HL-60/S4 treated with phorbol 12-myristate 13-acetate at 8.2 ng/mL for 4 days and 3 days (cell line): ENCODE measurements at regions not wholly inside any gene's neighbourhood (a gene's known extent, or its start where the extent isn't known, plus 50 kb on each side); places are given as distances from the start of the nearest gene placed in this dataset.
"Not testable (repeated sequence)": the region's sequence is repeated elsewhere in the genome, so short reads cannot be mapped to it uniquely, and the experiment has no call there.

Experiments
- in situ Hi-C: fragments of 300-500 bp; cut with MboI; formaldehyde crosslinking; loops from 2 replicates; pipeline ENCODE4 v1.15.0; 2022; ENCODE audit warnings: low sequenced_read_pairs

- in situ Hi-C loops, result loop anchor here (25.0 kb wide), 1 partner anchor 466 kb away; no protein-coding TSS in a partner anchor
These were observed 339.6 kb upstream of the PRDM1 start for GRCh38 chr6:105746509-105746908.

GRCh38 chr6:105746130-105746505 is 340.0 kb upstream of the PRDM1 start:
- in situ Hi-C loops, result loop anchor here (25.0 kb wide), 1 partner anchor 466 kb away; no protein-coding TSS in a partner anchor

GRCh38 chr6:105745464-105746129 is 340.5 kb upstream of the PRDM1 start:
- in situ Hi-C loops, result loop anchor here (25.0 kb wide), 1 partner anchor 467 kb away; no protein-coding TSS in a partner anchor

GRCh38 chr6:105744815-105745214 is 341.3 kb upstream of the PRDM1 start:
- in situ Hi-C loops, result loop anchor here (25.0 kb wide), 1 partner anchor 467 kb away; no protein-coding TSS in a partner anchor

GRCh38 chr6:105740946-105741645 is 338.2 kb upstream of the PREP start:
- in situ Hi-C loops, result loop anchor here (25.0 kb wide), 1 partner anchor 471 kb away; no protein-coding TSS in a partner anchor

GRCh38 chr6:105739764-105740163 is 336.9 kb upstream of the PREP start:
- in situ Hi-C loops, result loop anchor here (25.0 kb wide), 1 partner anchor 473 kb away; no protein-coding TSS in a partner anchor

GRCh38 chr6:105733556-105734162 is 330.8 kb upstream of the PREP start:
- in situ Hi-C loops, result loop anchor here (25.0 kb wide), 1 partner anchor 479 kb away; no protein-coding TSS in a partner anchor

GRCh38 chr6:105728995-105729394 is 326.1 kb upstream of the PREP start:
- in situ Hi-C loops, result loop anchor here (25.0 kb wide), 1 partner anchor 483 kb away; no protein-coding TSS in a partner anchor

- in situ Hi-C loops, result loop anchor here (25.0 kb wide), 1 partner anchor 485 kb away; no protein-coding TSS in a partner anchor
These were observed 324.2 kb upstream of the PREP start for GRCh38 chr6:105726902-105727655.

- in situ Hi-C loops, result no loop called here
These were observed 312.0 kb upstream of the PREP start for GRCh38 chr6:105714846-105715245.

- in situ Hi-C loops, result no loop called here
These were observed 310.7 kb upstream of the PREP start for GRCh38 chr6:105713474-105714118.

- in situ Hi-C loops, result no loop called here
These were observed 308.3 kb upstream of the PREP start for GRCh38 chr6:105711216-105711615.

- in situ Hi-C loops, result no loop called here
These were observed 302.7 kb upstream of the PREP start for GRCh38 chr6:105705608-105706007.

GRCh38 chr6:105695461-105695860 is 292.6 kb upstream of the PREP start:
- in situ Hi-C loops, result no loop called here

- in situ Hi-C loops, result no loop called here
These were observed 289.8 kb upstream of the PREP start for GRCh38 chr6:105692613-105693215.

- in situ Hi-C loops, result no loop called here
These were observed 289.1 kb upstream of the PREP start for GRCh38 chr6:105691971-105692370.

GRCh38 chr6:105691081-105691480 is 288.2 kb upstream of the PREP start:
- in situ Hi-C loops, result no loop called here

- in situ Hi-C loops, result no loop called here
These were observed 285.7 kb upstream of the PREP start for GRCh38 chr6:105688573-105688972.

- in situ Hi-C loops, result not testable (repeated sequence)
These were observed 283.9 kb upstream of the PREP start for GRCh38 chr6:105686793-105687192.

- in situ Hi-C loops, result no loop called here
These were observed 278.2 kb upstream of the PREP start for GRCh38 chr6:105681061-105681460.
